HEK293 (cell line): ENCODE measurements at regions not wholly inside any gene's neighbourhood (a gene's known extent, or its start where the extent isn't known, plus 50 kb on each side); places are given as distances from the start of the nearest gene placed in this dataset.

ENCODE experiments used
- CTCF ChIA-PET: fragments of 350-600 bp; formaldehyde crosslinking; extraction: SDS; loops from one replicate; lab custom pipeline; 2021; ENCODE audit warnings: antibody characterized with exemption; lab: Yijun Ruan, JAX
- POLR2A ChIA-PET: fragments of 300-600 bp; formaldehyde crosslinking; extraction: SDS; loops from one replicate; lab custom pipeline; 2020; ENCODE audit warnings: antibody characterized with exemption, inconsistent platforms; lab: Yijun Ruan, JAX
- H3K27ac ChIP-seq: fragments of 200-500 bp; sonication (Bioruptor generic); 2 replicates; pipeline ENCODE4 v1.5.1; 2014; ENCODE audit warnings: low read depth, low read length, control low read depth, inconsistent platforms; ENCODE audit errors: extremely low read depth
- H3K36me3 ChIP-seq, 2 experiments: fragments of 200-500 bp in 1 of 2; sonication (Bioruptor generic) in 1 of 2; 1 replicate in 1 of 2; 2 replicates in 1 of 2; pipeline ENCODE4 v1.5.1; 2014 to 2017; ENCODE audit warnings: inconsistent platforms in 2 of 2, low read length in 2 of 2; ENCODE audit not compliant: control insufficient read depth in 2 of 2, insufficient read depth in 1 of 2
- H3K4me1 ChIP-seq: fragments of 200-500 bp; sonication (Bioruptor generic); 2 replicates; pipeline ENCODE4 v1.5.1; 2014; ENCODE audit warnings: mild to moderate bottlenecking, low read length, inconsistent platforms; ENCODE audit not compliant: control insufficient read depth, insufficient read depth
- H3K4me3 ChIP-seq: 2 replicates; pipeline ENCODE4 v1.5.1; 2011; ENCODE audit warnings: low read depth, mild to moderate bottlenecking, control low read depth, low read length, moderate library complexity
- H3K9me3 ChIP-seq: fragments of 200-500 bp; sonication (Bioruptor generic); 2 replicates; pipeline ENCODE4 v1.5.1; 2014; ENCODE audit warnings: low read depth, low read length, inconsistent platforms; ENCODE audit not compliant: control insufficient read depth, insufficient read depth
- GLI2 ChIP-seq: fragments of 450-650 bp; formaldehyde crosslinking; IDR thresholded peaks from 2 replicates; pipeline ENCODE4; 2017; ENCODE audit warnings: missing biosample characterization, missing genetic modification characterization, low read depth, borderline replicate concordance
- INSM2 ChIP-seq: fragments of 450-650 bp; formaldehyde crosslinking; IDR thresholded peaks from 2 replicates; pipeline ENCODE4 v1.5.1; 2016; ENCODE audit warnings: missing biosample characterization, missing genetic modification characterization
- KLF16 ChIP-seq: fragments of 450-650 bp; formaldehyde crosslinking; IDR thresholded peaks from 2 replicates; pipeline ENCODE4 v1.5.1; 2017; ENCODE audit warnings: missing biosample characterization, missing genetic modification characterization
- MEIS1 ChIP-seq: sonication (generic); formaldehyde crosslinking; IDR thresholded peaks from 2 replicates; pipeline ENCODE4 v1.8.1; 2022; ENCODE audit warnings: missing genetic modification reagents, mild to moderate bottlenecking, borderline replicate concordance
- SCRT1 ChIP-seq: fragments of 450-650 bp; formaldehyde crosslinking; IDR thresholded peaks from 2 replicates; pipeline ENCODE4 v1.5.1; 2016; ENCODE audit warnings: missing biosample characterization, missing genetic modification characterization, borderline replicate concordance
- WT1 ChIP-seq: fragments of 450-650 bp; formaldehyde crosslinking; IDR thresholded peaks from 2 replicates; pipeline ENCODE4 v1.5.1; 2016; ENCODE audit warnings: missing biosample characterization, missing genetic modification characterization
- ZBTB26 ChIP-seq: fragments of 450-650 bp; formaldehyde crosslinking; optimal IDR thresholded peaks from 2 replicates; pipeline ENCODE3; 2016; ENCODE audit warnings: missing biosample characterization, mild to moderate bottlenecking, missing genetic modification characterization
- ZFP69B ChIP-seq: fragments of 450-650 bp; formaldehyde crosslinking; IDR thresholded peaks from 2 replicates; pipeline ENCODE4 v1.5.1; 2016; ENCODE audit warnings: missing biosample characterization, missing genetic modification characterization
- ZNF138 ChIP-seq: fragments of 450-650 bp; formaldehyde crosslinking; IDR thresholded peaks from 2 replicates; pipeline ENCODE4 v1.5.1; 2016; ENCODE audit warnings: missing biosample characterization, missing genetic modification characterization, borderline replicate concordance
- ZNF148 ChIP-seq: fragments of 450-650 bp; formaldehyde crosslinking; IDR thresholded peaks from 2 replicates; pipeline ENCODE4 v1.5.0; 2017; ENCODE audit warnings: missing biosample characterization, missing genetic modification characterization, borderline replicate concordance
- ZNF202 ChIP-seq: fragments of 450-650 bp; formaldehyde crosslinking; IDR thresholded peaks from 2 replicates; pipeline ENCODE4 v1.5.1; 2016; ENCODE audit warnings: missing biosample characterization, missing genetic modification characterization, borderline replicate concordance
- ZNF266 ChIP-seq: fragments of 450-650 bp; formaldehyde crosslinking; IDR thresholded peaks from 2 replicates; pipeline ENCODE4 v1.5.1; 2016; ENCODE audit warnings: missing biosample characterization, missing genetic modification characterization, low read depth
- ZNF280C ChIP-seq: fragments of 450-650 bp; formaldehyde crosslinking; IDR thresholded peaks from 2 replicates; pipeline ENCODE4 v1.5.1; 2016; ENCODE audit warnings: missing biosample characterization, missing genetic modification characterization
- ZNF391 ChIP-seq: fragments of 450-650 bp; formaldehyde crosslinking; IDR thresholded peaks from 2 replicates; pipeline ENCODE4 v1.5.1; 2016; ENCODE audit warnings: low read depth, missing biosample characterization, missing genetic modification characterization, borderline replicate concordance
- ZNF398 ChIP-seq: fragments of 450-650 bp; formaldehyde crosslinking; IDR thresholded peaks from 2 replicates; pipeline ENCODE4 v1.5.1; 2017; ENCODE audit warnings: missing biosample characterization, missing genetic modification characterization
- ZNF404 ChIP-seq: fragments of 450-650 bp; formaldehyde crosslinking; IDR thresholded peaks from 2 replicates; pipeline ENCODE4 v1.5.1; 2017; ENCODE audit warnings: missing biosample characterization, missing genetic modification characterization
- ZNF426 ChIP-seq: fragments of 450-650 bp; formaldehyde crosslinking; IDR thresholded peaks from 2 replicates; pipeline ENCODE4 v1.5.1; 2017; ENCODE audit warnings: missing biosample characterization, missing genetic modification characterization, mild to moderate bottlenecking, inconsistent platforms, moderate library complexity
- ZNF549 ChIP-seq: fragments of 450-650 bp; IDR thresholded peaks from 2 replicates; pipeline ENCODE4 v1.5.1; 2018; ENCODE audit warnings: missing biosample characterization, missing genetic modification characterization, mild to moderate bottlenecking, inconsistent platforms, moderate library complexity
- ZNF610 ChIP-seq: fragments of 450-650 bp; formaldehyde crosslinking; IDR thresholded peaks from 2 replicates; pipeline ENCODE4 v1.5.1; 2016; ENCODE audit warnings: missing biosample characterization, missing genetic modification characterization, borderline replicate concordance
- ZNF785 ChIP-seq: fragments of 450-650 bp; formaldehyde crosslinking; IDR thresholded peaks from 2 replicates; pipeline ENCODE4 v1.5.1; 2016; ENCODE audit warnings: missing biosample characterization, missing genetic modification characterization
- ZSCAN4 ChIP-seq: fragments of 450-650 bp; formaldehyde crosslinking; IDR thresholded peaks from 2 replicates; pipeline ENCODE4 v1.5.1; 2017; ENCODE audit warnings: missing biosample characterization, missing genetic modification characterization

GRCh38 chr10:76732306-76732705 is 905.3 kb downstream of the KCNMA1 start:
- Histone ChIP-seq H3K27ac (no peak overlapping the region), H3K9me3 (no peaks in the 10 kb centered on the region)
- CTCF ChIA-PET, result interaction anchor here (0.6 to 0.8 kb wide), 4 partner anchors 54 to 187 kb away, joined by 3 to 5 read pairs (median 4); no protein-coding TSS in a partner anchor
- TF ChIP-seq MEIS1 (CRISPR knock-in tag) (no peak), WT1 (tag by site-specific recombination) (no peak), GLI2 (tag by site-specific recombination) (no peak), ZSCAN4 (tag by site-specific recombination) (no peak), ZNF426 (tag by site-specific recombination) (no peak), ZNF280C (tag by site-specific recombination) (no peak), ZFP69B (tag by site-specific recombination) (no peak), ZBTB26 (no peak), ZNF785 (tag by site-specific recombination) (no peak), ZNF391 (tag by site-specific recombination) (no peak), ZNF404 (tag by site-specific recombination) (no peak), INSM2 (no peak)
- TF ChIP-seq, all 188 proteins: peak for 0
- POLR2A ChIA-PET, result no interaction called here
- Histone ChIP-seq H3K4me1 (no peaks in the 10 kb centered on the region), H3K4me3 (no peak overlapping the region), H3K36me3 (no peaks in the 10 kb centered on the region)

- Histone ChIP-seq H3K27ac (no peak overlapping the region), H3K4me1 (no peaks in the 10 kb centered on the region), H3K4me3 (no peak overlapping the region), H3K9me3 (no peaks in the 10 kb centered on the region), H3K36me3 (no peaks in the 10 kb centered on the region)
- POLR2A ChIA-PET, result no interaction called here
- CTCF ChIA-PET, result no interaction called here
- no peak for TF ChIP-seq SCRT1 (tag by site-specific recombination)
- TF ChIP-seq ZNF202 (tag by site-specific recombination), result no peak
- no peak for TF ChIP-seq ZNF549
- TF ChIP-seq ZNF398 (tag by site-specific recombination), result no peak
- TF ChIP-seq KLF16 (tag by site-specific recombination), result no peak
- no peak for TF ChIP-seq ZNF148 (tag by site-specific recombination)
- TF ChIP-seq ZNF610 (tag by site-specific recombination), result no peak
- no peak for TF ChIP-seq ZNF266 (tag by site-specific recombination)
- TF ChIP-seq ZNF138 (tag by site-specific recombination), result no peak
Measured at GRCh38 chr10:76729841-76730487, 907.6 kb downstream of the KCNMA1 start.
